Osteoblast (primary cell): ENCODE measurements at regions not wholly inside any gene's neighbourhood (a gene's known extent, or its start where the extent isn't known, plus 50 kb on each side); places are given as distances from the start of the nearest gene placed in this dataset.

Experiments
- DNase-seq: peaks from one replicate; pipeline ENCODE4 v3.0.0; 2011; ENCODE audit warnings: low spot score, mixed read lengths; ENCODE audit not compliant: insufficient read length; ENCODE audit errors: missing footprints
- H2AFZ ChIP-seq: 2 replicates; pipeline ENCODE4 v1.6.0; 2011; ENCODE audit warnings: mild to moderate bottlenecking, low read length
- H3K27ac ChIP-seq: 2 replicates; pipeline ENCODE4 v1.5.1; 2011; ENCODE audit warnings: mild to moderate bottlenecking, low read depth, low read length, moderate library complexity
- H3K27me3 ChIP-seq: 2 replicates; pipeline ENCODE4 v1.6.0; 2012; ENCODE audit warnings: mild to moderate bottlenecking, control low read depth, inconsistent platforms, low read length, moderate library complexity; ENCODE audit not compliant: insufficient read depth
- H3K36me3 ChIP-seq: 2 replicates; pipeline ENCODE4 v1.5.1; 2011; ENCODE audit warnings: mild to moderate bottlenecking, low read length, control low read depth, moderate library complexity; ENCODE audit not compliant: insufficient read depth
- H3K4me1 ChIP-seq: 2 replicates; pipeline ENCODE4 v1.5.1; 2011; ENCODE audit warnings: mild to moderate bottlenecking, low read length, control low read depth, moderate library complexity; ENCODE audit not compliant: insufficient read depth
- H3K4me2 ChIP-seq: 2 replicates; pipeline ENCODE4 v1.6.0; 2011; ENCODE audit warnings: mild to moderate bottlenecking, low read length; ENCODE audit not compliant: insufficient read depth
- H3K4me3 ChIP-seq: fragments of 200-600 bp; sonication (generic); 3 replicates; pipeline ENCODE4 v1.5.1; 2012; ENCODE audit warnings: mild to moderate bottlenecking, low read length, inconsistent platforms; ENCODE audit not compliant: insufficient read depth
- H3K79me2 ChIP-seq: 2 replicates; pipeline ENCODE4 v1.6.0; 2012; ENCODE audit warnings: mild to moderate bottlenecking, low read length, control low read depth, inconsistent platforms; ENCODE audit not compliant: insufficient read depth
- H3K9me3 ChIP-seq: 2 replicates; pipeline ENCODE4 v1.5.1; 2011; ENCODE audit warnings: low read depth, low read length, control low read depth
- H4K20me1 ChIP-seq: 2 replicates; pipeline ENCODE4 v1.6.0; 2012; ENCODE audit warnings: mild to moderate bottlenecking, low read length, control low read depth; ENCODE audit not compliant: insufficient read depth
- CTCF ChIP-seq: IDR thresholded peaks from 2 replicates; pipeline ENCODE4 v1.5.1; 2011; ENCODE audit warnings: mild to moderate bottlenecking, low read depth, low read length, moderate library complexity; ENCODE audit errors: extremely low read depth

GRCh38 chr18:24764766-24765165 is 304.3 kb downstream of the HRH4 start:
- Histone ChIP-seq H2AFZ (no peak overlapping the region), H3K4me3 (no peak overlapping the region), H3K36me3 (no peaks in the 10 kb centered on the region), H3K9me3 (no peaks in the 10 kb centered on the region), H3K27ac (no peak overlapping the region), H3K4me2 (no peak overlapping the region), H3K27me3 (no peaks in the 10 kb centered on the region), H3K79me2 (no peaks in the 10 kb centered on the region), H3K4me1 (peaks cover 8% of the 10 kb centered on the region), H4K20me1 (no peaks in the 10 kb centered on the region)
- no peak for TF ChIP-seq CTCF
- DNase-seq: no peak

- no peaks in the 10 kb centered on the region for H3K36me3 ChIP-seq
- H3K4me1 ChIP-seq: peaks cover 8% of the 10 kb centered on the region
- H3K79me2 ChIP-seq: no peaks in the 10 kb centered on the region
- no peaks in the 10 kb centered on the region for H3K27me3 ChIP-seq
- no peaks in the 10 kb centered on the region for H3K9me3 ChIP-seq
- no peak overlapping the region for H3K4me2 ChIP-seq
- peak overlapping the region; percentile 17 for H3K27ac ChIP-seq
- DNase-seq: no peak
- TF ChIP-seq CTCF: no peak
- no peaks in the 10 kb centered on the region for H4K20me1 ChIP-seq
- H2AFZ ChIP-seq: no peak overlapping the region
- no peak overlapping the region for H3K4me3 ChIP-seq
Observed at GRCh38 chr18:24766376-24766775, 305.9 kb downstream of the HRH4 start.

- H3K36me3 ChIP-seq: no peaks in the 10 kb centered on the region
- H2AFZ ChIP-seq: no peak overlapping the region
Observed at GRCh38 chr18:24770311-24771024, 310.0 kb downstream of the HRH4 start.

GRCh38 chr18:24771300-24771699 is 310.9 kb downstream of the HRH4 start:
- no peak overlapping the region for H3K4me3 ChIP-seq
- DNase-seq: no peak
- TF ChIP-seq CTCF: no peak
- H4K20me1 ChIP-seq: no peaks in the 10 kb centered on the region
- no peaks in the 10 kb centered on the region for H3K4me1 ChIP-seq
- no peaks in the 10 kb centered on the region for H3K79me2 ChIP-seq
- no peak overlapping the region for H3K4me2 ChIP-seq
- H2AFZ ChIP-seq: no peak overlapping the region
- no peaks in the 10 kb centered on the region for H3K36me3 ChIP-seq
- no peaks in the 10 kb centered on the region for H3K27me3 ChIP-seq
- H3K27ac ChIP-seq: no peak overlapping the region
- no peaks in the 10 kb centered on the region for H3K9me3 ChIP-seq

More at GRCh38 chr18:24770311-24771024, 310.0 kb downstream of the HRH4 start:
- Histone ChIP-seq H4K20me1 (no peaks in the 10 kb centered on the region), H3K9me3 (no peaks in the 10 kb centered on the region), H3K4me3 (no peak overlapping the region), H3K27me3 (no peaks in the 10 kb centered on the region), H3K79me2 (no peaks in the 10 kb centered on the region), H3K4me1 (no peaks in the 10 kb centered on the region), H3K4me2 (no peak overlapping the region), H3K27ac (no peak overlapping the region)
- no peak for DNase-seq
- TF ChIP-seq CTCF: no peak
